Cardiac fibroblast (primary cell): ENCODE measurements at regions not wholly inside any gene's neighbourhood (a gene's known extent, or its start where the extent isn't known, plus 50 kb on each side); places are given as distances from the start of the nearest gene placed in this dataset.
A peak's percentile ranks its signal among the peaks of the same experiment; 100 is the strongest.

Source experiments
- DNase-seq, 2 donors: peaks; one replicate each; pipeline versions ENCODE4 v3.0.0 to v3.0.0-alpha.2; 2010; ENCODE audit warnings: low read depth in 2 of 2
- H3K4me3 ChIP-seq, 2 donors: replicated peaks in 1 of 2; 1 replicate in 1 of 2; 2 replicates in 1 of 2; pipeline ENCODE4 v1.5.1; 2011; ENCODE audit warnings: low read depth in 2 of 2, low read length in 2 of 2, mild to moderate bottlenecking in 2 of 2, moderate library complexity in 1 of 2
- CTCF ChIP-seq: IDR thresholded peaks from one replicate; pipeline ENCODE4 v1.5.1; 2011; ENCODE audit warnings: low read depth, mild to moderate bottlenecking, low read length, inconsistent platforms

- no peak overlapping the region for H3K4me3 ChIP-seq
- no peak for TF ChIP-seq CTCF
- DNase-seq: no peak
Observed at GRCh38 chr2:205902900-205903237, 183.1 kb downstream of the INO80D start.

- no peak overlapping the region for H3K4me3 ChIP-seq
- peak in 1 of 2 donors; percentile 31 for DNase-seq
- no peak for TF ChIP-seq CTCF
Observed at GRCh38 chr2:205902041-205902899, 183.7 kb downstream of the INO80D start.

- DNase-seq: no peak
- no peak for TF ChIP-seq CTCF
- H3K4me3 ChIP-seq: no peak overlapping the region
Observed at GRCh38 chr2:205901491-205901890, 184.5 kb downstream of the INO80D start.

GRCh38 chr2:205898744-205899143 is 187.2 kb downstream of the INO80D start:
- H3K4me3 ChIP-seq: no peak overlapping the region
- TF ChIP-seq CTCF: no peak
- no peak for DNase-seq

GRCh38 chr2:205895981-205896655 is 189.9 kb downstream of the INO80D start:
- no peak for DNase-seq
- no peak overlapping the region for H3K4me3 ChIP-seq
- no peak for TF ChIP-seq CTCF

GRCh38 chr2:205892665-205893259 is 193.2 kb downstream of the INO80D start:
- H3K4me3 ChIP-seq: no peak overlapping the region
- no peak for DNase-seq
- no peak for TF ChIP-seq CTCF
